Epithelial cell of esophagus (primary cell): ENCODE measurements at regions not wholly inside any gene's neighbourhood (a gene's known extent, or its start where the extent isn't known, plus 50 kb on each side); places are given as distances from the start of the nearest gene placed in this dataset.
"Not testable (repeated sequence)": the region's sequence is repeated elsewhere in the genome, so short reads cannot be mapped to it uniquely, and the experiment has no call there.

ENCODE experiments used
- DNase-seq: peaks from one replicate; pipeline ENCODE4 v3.0.0; 2010; ENCODE audit warnings: low read depth
- H3K4me3 ChIP-seq: 2 replicates; pipeline ENCODE4 v1.5.1; 2011; ENCODE audit warnings: mild to moderate bottlenecking, low read length, control low read depth
- CTCF ChIP-seq: IDR thresholded peaks from 2 replicates; pipeline ENCODE4 v1.5.1; 2011; ENCODE audit warnings: low read depth, mild to moderate bottlenecking, low read length, control low read depth, inconsistent platforms; ENCODE audit not compliant: insufficient read depth; ENCODE audit errors: missing control alignments

- no peak overlapping the region for H3K4me3 ChIP-seq
- no peak for DNase-seq
- TF ChIP-seq CTCF, result no peak
Measured at GRCh38 chr21:15455819-15456462, 273.8 kb upstream of the USP25 start.

- TF ChIP-seq CTCF, result no peak
- DNase-seq, result no peak
- H3K4me3 ChIP-seq, result no peak overlapping the region
Measured at GRCh38 chr21:15457965-15458364, 271.8 kb upstream of the USP25 start.

- no peak for DNase-seq
- TF ChIP-seq CTCF, result no peak
- H3K4me3 ChIP-seq, result no peak overlapping the region
Measured at GRCh38 chr21:15462092-15462491, 267.7 kb upstream of the USP25 start.

- DNase-seq, result no peak
- no peak for TF ChIP-seq CTCF
- H3K4me3 ChIP-seq, result no peak overlapping the region
Measured at GRCh38 chr21:15466329-15466728, 263.5 kb upstream of the USP25 start.

- no peak for TF ChIP-seq CTCF
- DNase-seq, result no peak
- no peak overlapping the region for H3K4me3 ChIP-seq
Measured at GRCh38 chr21:15468368-15468767, 261.4 kb upstream of the USP25 start.

- H3K4me3 ChIP-seq, result no peak overlapping the region
- TF ChIP-seq CTCF, result no peak
- peak; percentile 37 for DNase-seq
Measured at GRCh38 chr21:15472108-15473040, 257.4 kb upstream of the USP25 start.

GRCh38 chr21:15477773-15478172 is 252.0 kb upstream of the USP25 start:
- not testable (repeated sequence) for H3K4me3 ChIP-seq, DNase-seq
